ENCODE measurements at regions not wholly inside any gene's neighbourhood (a gene's known extent, or its start where the extent isn't known, plus 50 kb on each side); places are given as distances from the start of the nearest gene placed in this dataset.
"Not testable (repeated sequence)": the region's sequence is repeated elsewhere in the genome, so short reads cannot be mapped to it uniquely, and the experiment has no call there.

GRCh38 chr4:117893207-117893606 is 141.1 kb upstream of the NDST3 start:
- Histone ChIP-seq H3K4me3 (ENCODE audit: low read depth, low read length) (no peak overlapping the region), H3K27ac (no peak overlapping the region), H3K27me3 (replicated peaks) (no peaks in the 10 kb centered on the region), H3K36me3 (replicated peaks) (no peaks in the 10 kb centered on the region)
- in situ Hi-C loops (cut with HindIII; ENCODE audit: low pct_ligation_motif_present, low sequenced_read_pairs), result no loop called here
- TF ChIP-seq CTCF (IDR thresholded peaks at IDR 0.05; ENCODE audit: low read depth, low read length, missing control alignments), result no peak
- no peak for DNase-seq

- no peaks in the 10 kb centered on the region for H3K36me3 ChIP-seq (replicated peaks)
- TF ChIP-seq CTCF (IDR thresholded peaks at IDR 0.05; ENCODE audit: low read depth, low read length, missing control alignments), result no peak
- no peak for DNase-seq
- in situ Hi-C loops (cut with HindIII; ENCODE audit: low pct_ligation_motif_present, low sequenced_read_pairs), result no loop called here
- no peak overlapping the region for H3K4me3 ChIP-seq (ENCODE audit: low read depth, low read length)
- no peak overlapping the region for H3K27ac ChIP-seq
- no peaks in the 10 kb centered on the region for H3K27me3 ChIP-seq (replicated peaks)
These were observed 135.8 kb upstream of the NDST3 start for GRCh38 chr4:117898496-117898895.

- no peak overlapping the region for H3K4me3 ChIP-seq (ENCODE audit: low read depth, low read length)
- in situ Hi-C loops (cut with HindIII; ENCODE audit: low pct_ligation_motif_present, low sequenced_read_pairs), result no loop called here
- no peak for TF ChIP-seq CTCF (IDR thresholded peaks at IDR 0.05; ENCODE audit: low read depth, low read length, missing control alignments)
- no peaks in the 10 kb centered on the region for H3K27me3 ChIP-seq (replicated peaks)
- no peak overlapping the region for H3K27ac ChIP-seq
- no peak for DNase-seq
- no peaks in the 10 kb centered on the region for H3K36me3 ChIP-seq (replicated peaks)
These were observed 133.5 kb upstream of the NDST3 start for GRCh38 chr4:117900832-117901231.

GRCh38 chr4:117907646-117908045 is 126.6 kb upstream of the NDST3 start:
- Histone ChIP-seq H3K36me3 (replicated peaks) (no peaks in the 10 kb centered on the region), H3K27ac (no peak overlapping the region), H3K4me3 (ENCODE audit: low read depth, low read length) (no peak overlapping the region), H3K27me3 (replicated peaks) (no peaks in the 10 kb centered on the region)
- in situ Hi-C loops (cut with HindIII; ENCODE audit: low pct_ligation_motif_present, low sequenced_read_pairs), result no loop called here
- no peak for TF ChIP-seq CTCF (IDR thresholded peaks at IDR 0.05; ENCODE audit: low read depth, low read length, missing control alignments)
- DNase-seq, result no peak

- Histone ChIP-seq H3K27ac (no peak overlapping the region), H3K27me3 (replicated peaks) (no peaks in the 10 kb centered on the region), H3K36me3 (replicated peaks) (no peaks in the 10 kb centered on the region), H3K4me3 (ENCODE audit: low read depth, low read length) (no peak overlapping the region)
- no peak for DNase-seq
- in situ Hi-C loops (cut with HindIII; ENCODE audit: low pct_ligation_motif_present, low sequenced_read_pairs), result no loop called here
- TF ChIP-seq CTCF (IDR thresholded peaks at IDR 0.05; ENCODE audit: low read depth, low read length, missing control alignments), result no peak
These were observed 125.7 kb upstream of the NDST3 start for GRCh38 chr4:117908306-117909207.

- no peak for DNase-seq
- TF ChIP-seq CTCF (IDR thresholded peaks at IDR 0.05; ENCODE audit: low read depth, low read length, missing control alignments), result no peak
- in situ Hi-C loops (cut with HindIII; ENCODE audit: low pct_ligation_motif_present, low sequenced_read_pairs), result no loop called here
- Histone ChIP-seq H3K4me3 (ENCODE audit: low read depth, low read length) (no peak overlapping the region), H3K27ac (no peak overlapping the region), H3K27me3 (replicated peaks) (no peaks in the 10 kb centered on the region), H3K36me3 (replicated peaks) (no peaks in the 10 kb centered on the region)
These were observed 117.6 kb upstream of the NDST3 start for GRCh38 chr4:117916728-117917127.

- H3K4me3 ChIP-seq (ENCODE audit: low read depth, low read length); H3K36me3 ChIP-seq (replicated peaks); H3K27ac ChIP-seq; DNase-seq; in situ Hi-C loops (cut with HindIII; ENCODE audit: low pct_ligation_motif_present, low sequenced_read_pairs); H3K27me3 ChIP-seq (replicated peaks): not testable (repeated sequence)
These were observed 112.0 kb upstream of the NDST3 start for GRCh38 chr4:117922311-117922710.

- H3K27ac ChIP-seq; H3K36me3 ChIP-seq (replicated peaks); H3K27me3 ChIP-seq (replicated peaks); DNase-seq; H3K4me3 ChIP-seq (ENCODE audit: low read depth, low read length); in situ Hi-C loops (cut with HindIII; ENCODE audit: low pct_ligation_motif_present, low sequenced_read_pairs): not testable (repeated sequence)
These were observed 106.5 kb upstream of the NDST3 start for GRCh38 chr4:117927823-117928222.
